GM23248 (cell line): ENCODE measurements at regions not wholly inside any gene's neighbourhood (a gene's known extent, or its start where the extent isn't known, plus 50 kb on each side); places are given as distances from the start of the nearest gene placed in this dataset.

Source experiments
- DNase-seq: peaks from one replicate; pipeline ENCODE4 v3.0.0-alpha.2; 2015
- H2AFZ ChIP-seq: fragments of 200-600 bp; sonication (generic); 2 replicates; pipeline ENCODE4 v1.6.1; 2016; ENCODE audit warnings: antibody characterized with exemption
- H3F3A ChIP-seq: fragments of 200-600 bp; sonication (generic); 2 replicates; pipeline ENCODE4 v1.6.1; 2016; ENCODE audit warnings: mild to moderate bottlenecking, antibody characterized with exemption, mixed run types; ENCODE audit not compliant: insufficient read depth
- H3K27ac ChIP-seq: fragments of 200-600 bp; sonication (generic); 2 replicates; pipeline ENCODE4 v1.5.1; 2016; ENCODE audit warnings: mild to moderate bottlenecking
- H3K27me3 ChIP-seq: fragments of 200-600 bp; sonication (generic); replicated peaks from 2 replicates; pipeline ENCODE4 v1.6.1; 2016; ENCODE audit warnings: mild to moderate bottlenecking; ENCODE audit not compliant: insufficient read depth
- H3K36me3 ChIP-seq: fragments of 200-600 bp; sonication (generic); 2 replicates; pipeline ENCODE4 v1.6.1; 2016; ENCODE audit warnings: low read depth, mild to moderate bottlenecking
- H3K4me1 ChIP-seq: fragments of 200-600 bp; sonication (generic); 2 replicates; pipeline ENCODE4 v1.6.1; 2016; ENCODE audit warnings: mild to moderate bottlenecking; ENCODE audit not compliant: insufficient read depth
- H3K4me2 ChIP-seq: fragments of 200-600 bp; sonication (generic); one replicate; pipeline ENCODE4 v1.6.1; 2016; ENCODE audit warnings: mild to moderate bottlenecking; ENCODE audit not compliant: unreplicated experiment
- H3K4me3 ChIP-seq: fragments of 200-600 bp; sonication (generic); 2 replicates; pipeline ENCODE4 v1.5.1; 2016; ENCODE audit warnings: mild to moderate bottlenecking
- H3K79me2 ChIP-seq: fragments of 200-600 bp; sonication (generic); 2 replicates; pipeline ENCODE4 v1.6.1; 2016; ENCODE audit warnings: mild to moderate bottlenecking; ENCODE audit not compliant: insufficient read depth
- H3K9ac ChIP-seq: fragments of 200-600 bp; sonication (generic); 2 replicates; pipeline ENCODE4 v1.6.1; 2016; ENCODE audit warnings: mild to moderate bottlenecking
- H3K9me2 ChIP-seq: fragments of 200-600 bp; sonication (generic); 2 replicates; pipeline ENCODE4 v1.6.1; 2016; ENCODE audit warnings: mixed run types, mild to moderate bottlenecking, moderate library complexity; ENCODE audit not compliant: insufficient read depth
- H3K9me3 ChIP-seq: fragments of 200-600 bp; sonication (generic); one replicate; pipeline ENCODE4 v1.6.1; 2017; ENCODE audit warnings: low read depth
- H4K20me1 ChIP-seq: fragments of 200-600 bp; sonication (generic); 2 replicates; pipeline ENCODE4 v1.6.0; 2016; ENCODE audit not compliant: insufficient read depth
- EZH2 ChIP-seq: fragments of 200-600 bp; sonication (generic); IDR thresholded peaks from 2 replicates; pipeline ENCODE4 v1.6.1; 2018; ENCODE audit warnings: antibody characterized with exemption, mild to moderate bottlenecking; ENCODE audit not compliant: insufficient read depth, poor library complexity, severe bottlenecking
- EZH2phosphoT487 ChIP-seq: fragments of 200-600 bp; sonication (generic); IDR thresholded peaks from 2 replicates; pipeline ENCODE4 v1.6.1; 2018; ENCODE audit warnings: antibody characterized with exemption, moderate library complexity, mild to moderate bottlenecking, low read depth; ENCODE audit not compliant: insufficient read depth
- WGBS, 2 experiments: methylation state at CpG; one replicate each; pipeline ENCODE4 v1.1.6; 2015 to 2017; ENCODE audit warnings: low lambda C conversion rate in 2 of 2, low coverage in 1 of 2; ENCODE audit errors: missing lambda C conversion rate in 2 of 2; 5-methylcytosine and 5-hydroxymethylcytosine counted together
- in situ Hi-C: fragments of 300-500 bp; cut with MboI; formaldehyde crosslinking; loops from 2 replicates; pipeline ENCODE4 v1.15.0; 2020

DNA sequence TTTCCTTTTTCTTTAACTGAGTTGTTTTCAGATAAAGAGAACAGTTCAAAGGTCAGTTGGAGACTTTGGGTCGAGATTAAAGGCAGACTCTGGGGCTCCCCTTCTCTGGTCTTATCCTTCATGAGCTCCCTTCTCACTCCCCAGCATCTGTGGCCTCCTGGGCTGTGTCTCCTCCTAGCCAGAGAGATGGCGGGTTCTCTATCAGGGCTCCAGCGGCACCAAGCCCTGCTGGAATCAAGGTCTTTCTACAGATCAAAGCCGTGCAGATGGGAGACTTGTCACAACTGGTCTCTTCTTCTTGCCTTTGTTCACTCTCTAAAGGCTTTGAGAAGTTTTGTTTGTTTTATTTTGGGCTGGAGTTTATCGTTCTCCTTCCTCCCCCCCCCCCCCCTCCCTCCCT lies 373.7 kb upstream of the C1orf174 start:
- Histone ChIP-seq H3K9me3 (no peaks in the 10 kb centered on the region), H3K4me1 (no peaks in the 10 kb centered on the region), H3K9me2 (no peaks in the 10 kb centered on the region), H3K27ac (no peak overlapping the region), H3K36me3 (no peaks in the 10 kb centered on the region), H3K27me3 (no peaks in the 10 kb centered on the region), H4K20me1 (no peaks in the 10 kb centered on the region), H3K4me2 (no peak overlapping the region), H3K4me3 (no peak overlapping the region), H3F3A (no peaks in the 10 kb centered on the region), H3K9ac (no peak overlapping the region), H3K79me2 (no peaks in the 10 kb centered on the region), H2AFZ (no peak overlapping the region)
- TF ChIP-seq EZH2 (no peak), EZH2phosphoT487 (no peak)
- no peak for DNase-seq
- in situ Hi-C loops = no loop called here
- WGBS, 2 experiments = 13 to 15% methylated on average over 4 to 5 of the region's 5 CpGs

DNA sequence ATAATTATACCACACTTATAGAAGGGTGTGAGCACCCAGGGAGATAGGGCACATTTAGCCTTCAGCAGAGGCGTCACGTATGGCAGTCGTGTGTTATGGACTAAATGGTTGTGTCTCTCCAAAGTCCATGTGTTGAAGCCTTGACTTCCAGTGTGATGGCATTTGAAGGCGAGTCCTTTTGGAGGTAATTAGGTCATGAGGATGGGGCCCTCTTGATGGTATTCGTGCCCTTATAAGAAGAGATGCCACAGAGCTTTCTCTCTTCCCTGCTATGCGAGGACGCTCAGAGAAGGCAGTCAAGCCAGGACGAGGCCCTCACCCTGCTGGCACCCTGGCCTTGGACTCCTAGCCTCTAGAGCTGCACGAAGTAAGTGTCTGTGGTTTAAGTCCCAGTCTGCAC lies 375.0 kb upstream of the C1orf174 start:
- 29 to 36% methylated on average over 9 of the region's 9 CpGs for WGBS, 2 experiments
- Histone ChIP-seq H3K27ac (no peak overlapping the region), H3K36me3 (no peaks in the 10 kb centered on the region), H3F3A (no peaks in the 10 kb centered on the region), H3K4me1 (no peaks in the 10 kb centered on the region), H3K9me2 (no peaks in the 10 kb centered on the region), H3K9me3 (no peaks in the 10 kb centered on the region), H3K9ac (no peak overlapping the region), H3K4me2 (no peak overlapping the region), H3K4me3 (no peak overlapping the region), H2AFZ (no peak overlapping the region), H3K79me2 (no peaks in the 10 kb centered on the region), H4K20me1 (no peaks in the 10 kb centered on the region), H3K27me3 (no peaks in the 10 kb centered on the region)
- DNase-seq = no peak
- in situ Hi-C loops = no loop called here
- TF ChIP-seq EZH2 = no peak
- TF ChIP-seq EZH2phosphoT487 = no peak

DNA sequence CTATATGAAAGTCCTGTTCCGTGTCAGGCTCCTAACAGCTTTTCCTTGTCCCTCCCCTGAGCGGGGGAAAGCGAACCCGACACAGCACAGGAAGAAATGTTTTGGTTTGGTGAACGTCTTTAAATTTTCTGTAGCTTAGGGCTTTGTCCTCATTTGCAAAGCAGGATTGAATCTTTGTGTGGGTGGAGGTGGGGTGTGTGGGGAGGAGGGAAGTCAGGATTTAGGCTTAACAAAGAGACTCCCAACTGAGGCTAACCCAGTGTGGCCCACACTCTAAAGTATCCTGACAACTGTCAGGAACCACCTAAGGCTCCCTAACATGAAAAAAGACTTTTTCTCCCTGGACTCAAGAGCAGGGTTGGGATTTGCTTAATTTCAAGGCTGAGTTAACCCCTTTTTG lies 376.2 kb upstream of the C1orf174 start:
- Histone ChIP-seq H3K36me3 (no peaks in the 10 kb centered on the region), H3K9ac (no peak overlapping the region), H3K79me2 (no peaks in the 10 kb centered on the region), H2AFZ (no peak overlapping the region), H3K4me1 (no peaks in the 10 kb centered on the region), H3F3A (no peaks in the 10 kb centered on the region), H3K27ac (no peak overlapping the region), H4K20me1 (no peaks in the 10 kb centered on the region), H3K4me3 (no peak overlapping the region), H3K9me3 (no peaks in the 10 kb centered on the region), H3K9me2 (no peaks in the 10 kb centered on the region), H3K27me3 (no peaks in the 10 kb centered on the region), H3K4me2 (no peak overlapping the region)
- in situ Hi-C loops = no loop called here
- TF ChIP-seq EZH2phosphoT487 (no peak), EZH2 (no peak)
- no peak for DNase-seq
- WGBS, 2 experiments = 6 to 9% methylated on average over 5 of the region's 5 CpGs

DNA sequence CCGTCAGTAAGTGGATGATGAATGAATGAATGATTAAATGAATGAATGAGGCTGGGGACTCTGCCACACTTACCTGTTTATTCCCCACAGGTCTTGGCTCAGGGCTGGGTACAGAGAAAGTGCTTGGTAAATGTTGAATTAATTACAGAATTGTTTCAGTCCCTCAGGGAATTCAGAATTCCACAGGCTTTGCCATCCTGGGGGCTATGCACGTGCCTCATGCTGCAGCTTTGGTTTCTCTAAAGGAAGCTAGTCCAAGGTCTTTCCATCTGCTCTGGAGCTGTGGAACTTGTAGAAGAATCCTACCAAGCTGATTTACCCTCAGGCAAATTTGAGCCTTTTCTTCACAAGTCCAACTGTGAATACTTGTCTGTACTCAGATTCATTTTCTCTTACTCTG lies 376.8 kb upstream of the AJAP1 start:
- H3K79me2 ChIP-seq = no peaks in the 10 kb centered on the region
- H3K9me2 ChIP-seq = no peaks in the 10 kb centered on the region
- no peaks in the 10 kb centered on the region for H3F3A ChIP-seq
- in situ Hi-C loops = no loop called here
- H2AFZ ChIP-seq = no peak overlapping the region
- WGBS, 2 experiments = 4 to 10% methylated on average over 2 of the region's 2 CpGs
- no peaks in the 10 kb centered on the region for H4K20me1 ChIP-seq
- no peaks in the 10 kb centered on the region for H3K36me3 ChIP-seq
- no peak overlapping the region for H3K9ac ChIP-seq
- TF ChIP-seq EZH2 (no peak), EZH2phosphoT487 (no peak)
- no peak overlapping the region for H3K4me2 ChIP-seq
- no peak overlapping the region for H3K27ac ChIP-seq
- no peak overlapping the region for H3K4me3 ChIP-seq
- H3K9me3 ChIP-seq = no peaks in the 10 kb centered on the region
- no peak for DNase-seq
- no peaks in the 10 kb centered on the region for H3K27me3 ChIP-seq
- H3K4me1 ChIP-seq = no peaks in the 10 kb centered on the region

DNA sequence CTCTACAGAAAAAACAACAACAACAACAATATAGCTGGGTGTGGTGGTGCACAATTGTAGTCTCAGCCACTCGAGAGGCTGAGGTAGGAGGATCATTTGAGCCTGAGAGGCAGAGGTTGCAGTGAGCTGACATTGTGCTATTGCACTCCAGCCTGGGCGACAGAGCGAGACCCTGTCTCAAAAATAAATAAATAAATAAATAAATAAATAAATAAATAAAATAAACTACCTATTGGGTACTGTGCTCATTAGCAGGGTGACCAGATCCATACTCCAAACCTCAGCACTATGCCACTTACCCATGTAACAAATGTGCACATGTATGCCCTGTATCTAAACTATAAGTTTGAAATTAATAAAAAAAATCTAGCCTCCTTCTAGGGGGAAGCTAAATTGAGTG lies 369.4 kb upstream of the AJAP1 start:
- Histone ChIP-seq H3K4me1 (no peaks in the 10 kb centered on the region), H3K4me2 (no peak overlapping the region), H3K9me3 (no peaks in the 10 kb centered on the region), H2AFZ (no peak overlapping the region), H3K36me3 (no peaks in the 10 kb centered on the region), H3K27me3 (no peaks in the 10 kb centered on the region), H3K9me2 (no peaks in the 10 kb centered on the region), H3K79me2 (no peaks in the 10 kb centered on the region), H4K20me1 (no peaks in the 10 kb centered on the region), H3K4me3 (no peak overlapping the region), H3K27ac (no peak overlapping the region), H3F3A (no peaks in the 10 kb centered on the region), H3K9ac (no peak overlapping the region)
- 38 to 51% methylated on average over 3 of the region's 3 CpGs for WGBS, 2 experiments
- DNase-seq = no peak
- TF ChIP-seq EZH2phosphoT487 = no peak
- no peak for TF ChIP-seq EZH2
- in situ Hi-C loops = no loop called here
